Activated CD4-positive, alpha-beta memory T cell treated with anti-CD3 and anti-CD28 coated beads, Interleukin-2, amount 10 ng/mL, durations not matched to agents 7 days and 5 days (primary cell): ENCODE measurements at regions not wholly inside any gene's neighbourhood (a gene's known extent, or its start where the extent isn't known, plus 50 kb on each side); places are given as distances from the start of the nearest gene placed in this dataset.

ENCODE experiments used
- CTCF ChIA-PET: fragments of 350-600 bp; sonication (Branson Sonifier 250); formaldehyde crosslinking; loops from one replicate; lab custom pipeline; 2021; ENCODE audit warnings: antibody characterized with exemption, inconsistent platforms; lab: Charles Lee
- POLR2A ChIA-PET: fragments of 350-600 bp; sonication (Branson Sonifier 250); formaldehyde crosslinking; loops from one replicate; lab custom pipeline; 2021; ENCODE audit warnings: antibody characterized with exemption; lab: Charles Lee
- DNase-seq: peaks from one replicate; pipeline ENCODE4 v3.0.0-alpha.2; 2020
- H3K27ac Mint-ChIP-seq: one replicate; pipeline ENCODE4 v1.8.0; 2021; ENCODE audit warnings: mild to moderate bottlenecking, mixed read lengths
- H3K27me3 Mint-ChIP-seq: one replicate; pipeline ENCODE4 v1.8.0; 2021; ENCODE audit warnings: mixed read lengths
- H3K36me3 Mint-ChIP-seq: one replicate; pipeline ENCODE4 v1.8.0; 2021; ENCODE audit warnings: low read depth, mixed read lengths
- H3K4me1 Mint-ChIP-seq: one replicate; pipeline ENCODE4 v1.8.0; 2021; ENCODE audit warnings: mixed read lengths
- H3K4me3 Mint-ChIP-seq: one replicate; pipeline ENCODE4 v1.8.0; 2021; ENCODE audit warnings: mild to moderate bottlenecking, mixed read lengths
- H3K9me3 Mint-ChIP-seq: one replicate; pipeline ENCODE4 v1.8.0; 2021; ENCODE audit warnings: mixed read lengths

- Mint-ChIP-seq H3K4me3 (no peak overlapping the region), H3K9me3 (no peaks in the 10 kb centered on the region), H3K27ac (no peak overlapping the region), H3K36me3 (no peaks in the 10 kb centered on the region), H3K4me1 (no peaks in the 10 kb centered on the region), H3K27me3 (peaks cover 28% of the 10 kb centered on the region)
- CTCF ChIA-PET = interaction anchor here (1.2 to 1.6 kb wide), 2 partner anchors 188 to 193 kb away, joined by 3 to 5 read pairs; no protein-coding TSS in a partner anchor
- no peak for DNase-seq
- POLR2A ChIA-PET = no interaction called here
These were observed 207.6 kb upstream of the PARD3B start for GRCh38 chr2:204337638-204338037.

- Mint-ChIP-seq H3K27me3 (peaks cover 42% of the 10 kb centered on the region), H3K36me3 (no peaks in the 10 kb centered on the region), H3K27ac (no peak overlapping the region), H3K4me3 (no peak overlapping the region), H3K4me1 (no peaks in the 10 kb centered on the region), H3K9me3 (no peaks in the 10 kb centered on the region)
- no peak for DNase-seq
- ChIA-PET CTCF (no interaction called here), POLR2A (no interaction called here)
These were observed 206.0 kb upstream of the PARD3B start for GRCh38 chr2:204339212-204339715.

GRCh38 chr2:204340511-204340910 lies 204.8 kb upstream of the PARD3B start:
- CTCF ChIA-PET = interaction anchor here (0.6 kb wide), 1 partner anchor 195 kb away, joined by 3 read pairs; no protein-coding TSS in a partner anchor
- DNase-seq = no peak
- no peaks in the 10 kb centered on the region for H3K36me3 Mint-ChIP-seq
- no peaks in the 10 kb centered on the region for H3K4me1 Mint-ChIP-seq
- peaks cover 50% of the 10 kb centered on the region for H3K27me3 Mint-ChIP-seq
- no peak overlapping the region for H3K4me3 Mint-ChIP-seq
- no peak overlapping the region for H3K27ac Mint-ChIP-seq
- H3K9me3 Mint-ChIP-seq = no peaks in the 10 kb centered on the region
- POLR2A ChIA-PET = no interaction called here

DNA sequence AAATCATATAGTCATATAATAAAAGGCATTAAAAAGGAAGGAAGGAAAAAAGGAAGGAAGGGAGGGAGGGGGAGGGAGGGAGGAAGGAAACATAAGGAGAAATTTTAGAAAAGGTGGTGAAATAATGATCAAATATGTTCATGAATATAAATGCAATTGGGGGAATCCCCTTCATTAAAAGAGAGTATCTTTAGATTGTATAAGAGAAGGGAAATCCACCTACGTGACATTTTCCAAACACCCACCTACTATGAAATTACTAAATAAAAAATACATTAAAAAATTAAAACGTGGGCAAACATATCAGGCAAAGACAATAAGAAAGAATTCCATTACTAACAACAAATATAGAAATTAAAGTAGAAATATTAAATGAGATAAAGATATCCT lies 203.4 kb upstream of the PARD3B start:
- no peak overlapping the region for H3K27ac Mint-ChIP-seq
- POLR2A ChIA-PET = no interaction called here
- no peak overlapping the region for H3K4me3 Mint-ChIP-seq
- no peaks in the 10 kb centered on the region for H3K36me3 Mint-ChIP-seq
- CTCF ChIA-PET = interaction anchor here (0.6 kb wide), 1 partner anchor 395 kb away, joined by 3 read pairs; no protein-coding TSS in a partner anchor
- no peaks in the 10 kb centered on the region for H3K9me3 Mint-ChIP-seq
- DNase-seq = no peak
- H3K4me1 Mint-ChIP-seq = no peaks in the 10 kb centered on the region
- H3K27me3 Mint-ChIP-seq = peaks cover 53% of the 10 kb centered on the region

DNA sequence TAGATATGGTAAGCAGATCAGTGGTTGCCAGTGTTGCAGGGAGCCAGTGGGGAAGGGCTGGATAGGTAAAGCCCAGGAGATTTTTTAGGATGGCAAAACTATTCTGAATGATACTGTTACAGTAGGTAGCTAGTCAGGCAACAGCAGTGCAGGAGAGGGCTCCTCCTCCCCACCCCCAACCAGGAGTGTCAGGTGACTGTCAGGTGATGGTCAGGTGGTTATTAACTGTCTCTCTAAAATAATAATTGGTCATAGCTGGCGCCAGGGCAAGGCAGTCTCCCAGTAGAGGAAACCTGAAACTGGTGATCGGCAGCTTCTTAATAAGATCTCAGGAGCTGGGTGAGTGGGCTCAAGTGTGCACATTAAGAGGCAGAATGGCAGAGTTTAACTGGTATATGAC lies 201.6 kb upstream of the PARD3B start:
- DNase-seq = no peak
- no peaks in the 10 kb centered on the region for H3K36me3 Mint-ChIP-seq
- H3K4me3 Mint-ChIP-seq = no peak overlapping the region
- H3K9me3 Mint-ChIP-seq = no peaks in the 10 kb centered on the region
- CTCF ChIA-PET = no interaction called here
- no peaks in the 10 kb centered on the region for H3K4me1 Mint-ChIP-seq
- no peak overlapping the region for H3K27ac Mint-ChIP-seq
- H3K27me3 Mint-ChIP-seq = peaks cover 47% of the 10 kb centered on the region
- POLR2A ChIA-PET = no interaction called here

DNA sequence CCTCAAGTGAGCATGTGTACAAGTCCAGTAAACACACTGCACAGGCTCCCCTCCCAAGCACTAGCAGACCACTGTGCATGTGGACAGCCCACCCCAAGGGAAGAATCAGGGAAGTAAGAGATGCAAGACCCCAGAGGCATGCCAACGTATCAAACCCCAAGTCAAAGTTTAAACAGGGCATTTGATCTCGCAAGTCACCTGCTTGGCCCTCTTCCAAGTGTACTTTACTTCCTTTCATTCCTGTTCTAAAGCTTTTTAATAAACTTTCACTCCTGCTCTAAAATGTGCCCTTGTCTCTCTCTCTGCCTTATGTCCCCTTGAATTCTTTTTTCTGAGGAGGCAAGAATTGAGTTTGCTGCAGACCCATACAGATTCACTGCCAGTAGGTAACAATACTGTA lies 201.2 kb upstream of the PARD3B start:
- H3K9me3 Mint-ChIP-seq = no peaks in the 10 kb centered on the region
- POLR2A ChIA-PET = no interaction called here
- CTCF ChIA-PET = no interaction called here
- no peak overlapping the region for H3K27ac Mint-ChIP-seq
- DNase-seq = no peak
- H3K36me3 Mint-ChIP-seq = no peaks in the 10 kb centered on the region
- peaks cover 45% of the 10 kb centered on the region for H3K27me3 Mint-ChIP-seq
- H3K4me3 Mint-ChIP-seq = no peak overlapping the region
- H3K4me1 Mint-ChIP-seq = no peaks in the 10 kb centered on the region

DNA sequence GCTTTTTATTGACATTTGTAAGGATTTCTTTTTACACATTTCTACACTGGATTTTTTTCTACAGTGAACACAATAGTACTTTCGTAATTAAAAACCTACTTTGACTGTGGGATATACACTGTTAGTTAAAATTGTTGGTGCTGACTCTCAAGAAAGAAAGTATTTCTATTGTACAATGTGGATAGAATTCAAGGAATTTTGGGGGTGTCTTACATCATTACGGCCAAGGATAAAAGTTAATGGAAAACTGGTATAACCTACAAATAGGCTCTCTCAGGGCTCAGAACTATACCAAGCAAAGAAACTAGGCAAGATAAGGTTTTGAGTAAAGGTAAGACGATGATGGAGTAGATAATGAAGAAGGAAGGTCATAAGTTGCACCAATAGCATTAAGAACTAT lies 198.4 kb upstream of the PARD3B start:
- ChIA-PET POLR2A (no interaction called here), CTCF (no interaction called here)
- peaks cover 41% of the 10 kb centered on the region for H3K27me3 Mint-ChIP-seq
- H3K36me3 Mint-ChIP-seq = no peaks in the 10 kb centered on the region
- no peaks in the 10 kb centered on the region for H3K9me3 Mint-ChIP-seq
- H3K27ac Mint-ChIP-seq = no peak overlapping the region
- H3K4me3 Mint-ChIP-seq = no peak overlapping the region
- no peaks in the 10 kb centered on the region for H3K4me1 Mint-ChIP-seq
- no peak for DNase-seq

DNA sequence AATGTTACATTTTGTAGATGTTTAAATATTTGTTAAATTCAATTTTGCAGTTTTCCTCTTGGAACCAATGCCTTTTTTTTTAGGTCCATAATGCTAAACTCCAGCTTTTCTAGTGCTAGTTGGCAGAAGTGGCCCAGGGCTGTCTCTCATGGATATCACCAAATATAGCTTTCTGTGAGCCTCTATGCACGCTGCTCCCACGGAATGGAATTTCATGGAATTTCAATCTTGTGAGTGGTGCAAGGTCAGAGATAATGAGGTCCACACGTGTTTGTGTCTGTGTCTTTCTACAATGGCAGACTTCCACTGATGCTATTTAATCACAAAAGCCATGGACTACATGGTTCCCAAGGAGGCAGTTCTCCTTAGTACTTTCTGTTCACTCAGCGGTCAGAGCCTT lies 191.5 kb upstream of the PARD3B start:
- peaks cover 23% of the 10 kb centered on the region for H3K27me3 Mint-ChIP-seq
- no peak overlapping the region for H3K4me3 Mint-ChIP-seq
- no peaks in the 10 kb centered on the region for H3K4me1 Mint-ChIP-seq
- H3K27ac Mint-ChIP-seq = no peak overlapping the region
- H3K36me3 Mint-ChIP-seq = no peaks in the 10 kb centered on the region
- no peak for DNase-seq
- ChIA-PET CTCF (no interaction called here), POLR2A (no interaction called here)
- H3K9me3 Mint-ChIP-seq = no peaks in the 10 kb centered on the region

DNA sequence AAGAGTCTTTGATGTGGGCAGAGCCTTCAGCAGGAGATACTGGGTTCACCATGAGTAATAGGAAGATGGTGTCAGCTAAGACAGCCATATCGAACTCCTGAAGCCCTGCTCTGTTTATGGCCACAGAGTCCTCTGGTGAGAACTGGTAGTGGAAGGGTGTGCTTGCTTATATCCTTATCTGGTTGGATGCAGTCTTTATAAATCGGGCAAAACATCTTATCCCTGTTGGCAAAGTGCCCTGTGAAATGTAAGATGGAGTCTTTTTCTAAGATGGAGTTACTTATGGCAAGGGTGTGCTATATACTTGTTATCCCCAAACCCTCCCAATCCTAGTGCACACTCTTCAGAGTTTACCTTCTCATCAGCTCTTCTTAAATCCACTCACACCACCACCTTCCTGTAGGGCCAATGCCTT lies 190.8 kb upstream of the PARD3B start:
- H3K4me3 Mint-ChIP-seq = no peak overlapping the region
- ChIA-PET CTCF (no interaction called here), POLR2A (no interaction called here)
- H3K36me3 Mint-ChIP-seq = no peaks in the 10 kb centered on the region
- H3K4me1 Mint-ChIP-seq = no peaks in the 10 kb centered on the region
- no peaks in the 10 kb centered on the region for H3K9me3 Mint-ChIP-seq
- no peak for DNase-seq
- peaks cover 23% of the 10 kb centered on the region for H3K27me3 Mint-ChIP-seq
- H3K27ac Mint-ChIP-seq = no peak overlapping the region

DNA sequence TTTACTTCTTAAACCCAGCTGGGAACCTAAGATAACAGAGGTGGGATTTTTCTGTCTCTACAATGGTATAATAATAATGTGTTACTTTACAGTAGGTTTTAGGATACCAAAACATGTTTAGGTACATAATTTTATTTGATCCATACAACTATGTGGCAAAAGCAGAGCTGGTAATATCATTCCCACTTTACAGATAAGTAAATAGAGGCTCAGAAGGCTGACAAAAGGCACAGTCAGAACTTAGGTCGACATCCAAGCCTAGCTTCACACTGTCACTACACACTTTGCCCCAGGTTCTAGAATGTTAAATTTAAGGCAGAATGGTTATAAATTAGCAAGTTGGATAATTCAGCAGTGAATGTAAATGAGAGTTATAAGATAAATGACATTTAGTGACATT lies 189.6 kb upstream of the PARD3B start:
- peaks cover 23% of the 10 kb centered on the region for H3K27me3 Mint-ChIP-seq
- H3K4me1 Mint-ChIP-seq = no peaks in the 10 kb centered on the region
- ChIA-PET CTCF (no interaction called here), POLR2A (no interaction called here)
- no peak for DNase-seq
- H3K4me3 Mint-ChIP-seq = no peak overlapping the region
- H3K9me3 Mint-ChIP-seq = no peaks in the 10 kb centered on the region
- no peaks in the 10 kb centered on the region for H3K36me3 Mint-ChIP-seq
- no peak overlapping the region for H3K27ac Mint-ChIP-seq

DNA sequence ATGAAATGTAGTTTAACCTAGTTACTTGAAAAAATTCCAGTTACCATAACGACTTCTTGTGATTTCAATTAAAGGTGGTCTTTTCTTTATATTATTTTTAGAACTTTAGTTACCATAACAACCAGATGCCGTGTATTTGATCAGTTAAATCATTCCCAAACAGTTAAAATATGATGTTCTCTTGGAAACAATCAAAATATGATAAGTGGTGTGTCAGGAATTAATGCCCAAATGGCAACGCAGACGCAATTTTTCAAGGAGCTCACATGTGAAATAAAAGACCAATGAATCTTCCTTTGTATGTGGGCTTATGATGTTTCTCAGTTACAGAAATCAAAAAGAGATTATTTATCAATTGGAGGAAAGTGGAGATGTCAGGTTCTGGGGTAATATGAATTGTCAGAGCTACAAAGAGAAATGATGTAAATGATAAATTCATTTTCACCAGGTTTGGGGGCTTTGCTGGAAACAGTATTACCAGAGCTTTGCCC lies 189.1 kb upstream of the PARD3B start:
- Mint-ChIP-seq H3K27ac (no peak overlapping the region), H3K36me3 (no peaks in the 10 kb centered on the region), H3K9me3 (no peaks in the 10 kb centered on the region), H3K4me3 (no peak overlapping the region), H3K4me1 (no peaks in the 10 kb centered on the region), H3K27me3 (peaks cover 23% of the 10 kb centered on the region)
- POLR2A ChIA-PET = no interaction called here
- CTCF ChIA-PET = no interaction called here
- no peak for DNase-seq

DNA sequence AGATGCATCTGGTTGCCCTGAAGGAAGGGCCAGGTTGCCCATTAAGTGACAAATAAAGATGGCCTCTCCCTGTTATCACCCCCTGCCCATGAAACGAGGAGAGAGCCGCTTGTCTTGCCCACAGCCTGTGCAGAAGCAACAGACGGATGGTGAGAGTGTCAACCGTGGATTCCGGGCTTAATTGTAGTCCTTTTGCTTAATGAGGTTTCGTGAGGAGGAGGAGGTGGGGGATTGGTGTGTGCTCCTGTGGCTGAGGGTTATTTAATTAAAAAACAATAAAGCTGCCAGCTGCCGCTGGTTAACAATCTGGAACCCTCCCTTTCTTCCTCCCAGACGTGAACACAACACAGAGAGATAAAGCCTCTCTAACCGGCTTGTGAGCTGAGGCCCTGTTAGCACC lies 188.0 kb upstream of the PARD3B start:
- H3K4me1 Mint-ChIP-seq = no peaks in the 10 kb centered on the region
- peaks cover 23% of the 10 kb centered on the region for H3K27me3 Mint-ChIP-seq
- no peaks in the 10 kb centered on the region for H3K36me3 Mint-ChIP-seq
- H3K27ac Mint-ChIP-seq = no peak overlapping the region
- H3K4me3 Mint-ChIP-seq = no peak overlapping the region
- no peak for DNase-seq
- H3K9me3 Mint-ChIP-seq = no peaks in the 10 kb centered on the region
- CTCF ChIA-PET = no interaction called here
- POLR2A ChIA-PET = no interaction called here

DNA sequence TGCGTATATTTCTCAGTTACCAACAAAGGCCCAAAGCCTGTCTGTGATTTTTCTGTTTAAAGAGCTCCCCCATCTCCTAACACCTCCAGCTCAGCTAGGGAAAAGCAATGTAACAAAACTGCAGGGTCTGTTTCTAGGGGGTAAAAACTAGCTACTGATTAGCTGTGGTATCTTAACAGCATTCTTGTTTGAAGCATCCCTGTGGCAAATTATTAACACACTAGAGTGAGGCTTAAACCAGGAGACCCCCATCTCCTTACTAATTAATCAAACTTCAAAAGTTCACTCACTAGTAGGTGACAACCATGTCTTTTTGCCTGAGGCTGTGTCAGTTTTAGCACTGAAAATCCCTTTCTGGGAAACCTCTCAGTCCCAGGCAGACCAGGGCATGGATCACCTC lies 186.2 kb upstream of the PARD3B start:
- Mint-ChIP-seq H3K4me1 (no peaks in the 10 kb centered on the region), H3K27me3 (peaks cover 17% of the 10 kb centered on the region), H3K36me3 (no peaks in the 10 kb centered on the region), H3K9me3 (no peaks in the 10 kb centered on the region), H3K4me3 (no peak overlapping the region), H3K27ac (no peak overlapping the region)
- ChIA-PET POLR2A (no interaction called here), CTCF (no interaction called here)
- DNase-seq = no peak

DNA sequence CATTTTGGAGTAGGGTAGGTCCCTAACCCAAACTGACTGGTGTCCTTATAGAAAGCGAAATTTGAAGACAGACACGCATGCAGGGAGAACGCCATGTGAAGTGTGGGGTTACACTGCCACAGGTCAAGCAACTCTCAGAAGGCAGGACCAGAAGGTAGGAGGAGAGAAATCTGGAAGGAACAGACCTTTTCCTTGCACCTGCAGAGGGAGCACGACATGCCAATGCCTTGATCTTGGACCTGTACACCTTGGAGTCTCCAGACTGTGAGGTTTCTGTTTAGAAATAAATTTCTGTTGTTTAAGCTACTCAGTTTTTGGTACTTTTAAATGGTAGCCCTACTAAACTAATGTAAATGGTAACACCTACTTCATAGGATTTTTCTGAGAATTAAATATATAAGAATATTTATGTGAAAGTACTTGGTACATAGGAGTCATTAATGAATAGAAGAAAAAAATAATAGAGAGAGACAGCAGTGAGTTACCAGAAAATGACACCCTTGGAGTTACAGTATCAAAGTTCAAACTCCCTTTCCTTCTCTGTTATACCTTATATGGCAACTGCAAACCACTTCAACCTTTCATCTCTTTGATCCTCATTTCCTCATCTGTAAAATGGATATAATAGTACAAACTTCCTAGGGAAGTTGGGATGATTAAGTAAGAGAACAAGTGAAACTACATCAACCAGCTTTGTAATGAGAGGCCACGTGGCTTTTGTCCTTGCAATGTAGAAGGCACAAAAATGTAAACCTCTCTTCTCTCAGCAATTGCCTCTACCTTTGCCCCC lies 184.9 kb upstream of the PARD3B start:
- DNase-seq = no peak
- CTCF ChIA-PET = no interaction called here
- Mint-ChIP-seq H3K36me3 (no peaks in the 10 kb centered on the region), H3K27me3 (peaks cover 7% of the 10 kb centered on the region), H3K9me3 (no peaks in the 10 kb centered on the region), H3K4me3 (no peak overlapping the region), H3K4me1 (no peaks in the 10 kb centered on the region), H3K27ac (no peak overlapping the region)
- POLR2A ChIA-PET = no interaction called here
